ENCODE measurements at regions not wholly inside any gene's neighbourhood (a gene's known extent, or its start where the extent isn't known, plus 50 kb on each side); places are given as distances from the start of the nearest gene placed in this dataset.

GRCh38 chr2:74749432-74749831 lies 84.5 kb upstream of the HK2 start:
- TF ChIP-seq CTCF (conservative IDR thresholded peaks at IDR 0.05; ENCODE audit: low read length) = no peak
- TF ChIP-seq EZH2phosphoT487 (IDR thresholded peaks at IDR 0.05; ENCODE audit: borderline replicate concordance, low read depth, low read length) = no peak
